ENCODE measurements at regions not wholly inside any gene's neighbourhood (a gene's known extent, or its start where the extent isn't known, plus 50 kb on each side); places are given as distances from the start of the nearest gene placed in this dataset.

DNA sequence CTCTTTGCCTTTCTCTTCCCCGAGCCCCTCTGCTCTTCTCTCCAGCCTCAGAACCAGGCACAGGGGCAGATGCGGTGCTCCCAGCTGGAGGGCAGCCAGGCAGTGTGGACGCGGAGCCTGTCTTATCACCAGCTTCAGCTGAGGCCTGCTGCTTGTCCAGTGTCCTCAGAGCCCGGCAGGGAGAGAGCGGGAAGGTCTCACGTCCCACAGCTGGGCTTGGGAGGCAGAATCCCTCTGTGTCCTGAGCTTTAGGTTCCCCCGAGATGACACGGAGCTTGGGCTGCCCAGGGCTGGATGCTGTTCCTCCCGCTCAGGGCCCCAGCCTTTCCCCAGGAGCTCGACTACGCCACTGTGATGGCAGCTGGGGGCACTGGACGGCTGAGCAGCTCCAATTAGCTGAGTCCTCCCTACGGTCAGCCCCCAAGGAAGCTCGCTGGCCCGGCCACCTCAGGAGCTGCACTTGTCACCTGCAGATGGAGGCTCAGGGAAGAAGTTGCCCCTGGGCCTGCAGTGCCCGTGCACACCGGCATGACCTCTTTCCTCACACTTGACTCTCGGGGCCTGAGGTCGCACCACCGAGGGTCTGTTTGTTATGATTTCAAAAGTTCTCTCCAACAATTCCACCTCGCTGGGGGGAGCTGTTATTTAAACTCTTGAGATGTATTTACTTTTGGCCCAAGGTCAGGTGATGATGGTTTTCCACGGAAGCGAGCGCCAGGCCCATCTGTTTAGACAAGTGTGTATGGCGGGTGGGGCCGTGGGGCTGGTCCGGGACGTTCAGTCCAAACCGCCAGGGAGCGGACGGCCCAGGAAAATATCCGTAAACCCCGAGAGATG lies 127.3 kb downstream of the SIK1 start:
- in situ Hi-C loops (cut with HindIII; ENCODE audit: low sequenced_read_pairs), result no loop called here
- no peak for DNase-seq (ENCODE audit: low read depth, low spot score)
- no peak overlapping the region for H3K4me3 ChIP-seq (ENCODE audit: low read depth, low read length)
- no peak for TF ChIP-seq CTCF (IDR thresholded peaks at IDR 0.05; ENCODE audit: low read depth, low read length)

DNA sequence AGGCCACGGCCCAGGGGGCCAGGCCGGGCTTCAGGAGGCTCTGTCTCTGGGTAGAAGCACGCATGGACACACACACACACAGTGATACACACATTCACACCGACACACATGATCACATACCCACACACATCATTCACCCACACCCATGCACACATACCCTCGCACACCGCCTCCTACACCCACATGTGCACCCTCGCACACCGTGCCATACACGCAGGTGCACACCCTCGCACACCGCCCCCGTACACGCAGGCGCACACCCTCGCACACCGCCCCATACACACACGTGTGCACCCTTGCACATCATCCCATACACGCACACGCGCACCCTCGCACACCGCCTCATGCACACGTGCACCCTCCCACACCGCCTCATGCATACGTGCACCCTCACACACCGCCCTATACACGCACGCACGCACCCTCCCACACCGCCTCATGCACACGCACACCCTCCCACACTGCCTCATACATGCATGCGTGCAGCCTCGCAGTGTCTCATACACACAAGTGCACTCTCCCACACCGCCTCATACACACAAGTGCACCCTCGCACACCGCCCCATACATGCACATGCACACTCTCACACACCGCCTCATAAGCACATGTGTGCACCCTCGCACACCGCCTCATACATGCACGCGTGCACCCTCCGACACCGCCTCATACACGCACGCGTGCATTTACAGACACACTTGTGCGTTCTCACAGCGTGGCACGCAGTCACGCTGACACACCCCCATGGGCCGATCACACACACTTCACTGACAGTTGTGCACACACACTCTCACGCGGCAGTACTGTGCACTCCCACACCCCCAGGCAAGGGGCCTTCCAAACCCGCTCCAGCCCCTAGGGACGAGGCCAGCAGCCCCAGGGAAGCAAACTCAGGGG lies 128.1 kb downstream of the SIK1 start:
- no peak overlapping the region for H3K4me3 ChIP-seq (ENCODE audit: low read depth, low read length)
- in situ Hi-C loops (cut with HindIII; ENCODE audit: low sequenced_read_pairs), result no loop called here
- no peak for DNase-seq (ENCODE audit: low read depth, low spot score)
- TF ChIP-seq CTCF (IDR thresholded peaks at IDR 0.05; ENCODE audit: low read depth, low read length), result no peak

- in situ Hi-C loops (cut with HindIII; ENCODE audit: low sequenced_read_pairs), result no loop called here
- no peak for TF ChIP-seq CTCF (IDR thresholded peaks at IDR 0.05; ENCODE audit: low read depth, low read length)
- H3K4me3 ChIP-seq (ENCODE audit: low read depth, low read length), result no peak overlapping the region
- no peak for DNase-seq (ENCODE audit: low read depth, low spot score)
Measured at GRCh38 chr21:43297989-43298388, 128.9 kb downstream of the SIK1 start.

- no peak for TF ChIP-seq CTCF (IDR thresholded peaks at IDR 0.05; ENCODE audit: low read depth, low read length)
- no peak for DNase-seq (ENCODE audit: low read depth, low spot score)
- in situ Hi-C loops (cut with HindIII; ENCODE audit: low sequenced_read_pairs), result no loop called here
- H3K4me3 ChIP-seq (ENCODE audit: low read depth, low read length), result no peak overlapping the region
Measured at GRCh38 chr21:43297391-43297981, 128.7 kb downstream of the CRYAA start.

DNA sequence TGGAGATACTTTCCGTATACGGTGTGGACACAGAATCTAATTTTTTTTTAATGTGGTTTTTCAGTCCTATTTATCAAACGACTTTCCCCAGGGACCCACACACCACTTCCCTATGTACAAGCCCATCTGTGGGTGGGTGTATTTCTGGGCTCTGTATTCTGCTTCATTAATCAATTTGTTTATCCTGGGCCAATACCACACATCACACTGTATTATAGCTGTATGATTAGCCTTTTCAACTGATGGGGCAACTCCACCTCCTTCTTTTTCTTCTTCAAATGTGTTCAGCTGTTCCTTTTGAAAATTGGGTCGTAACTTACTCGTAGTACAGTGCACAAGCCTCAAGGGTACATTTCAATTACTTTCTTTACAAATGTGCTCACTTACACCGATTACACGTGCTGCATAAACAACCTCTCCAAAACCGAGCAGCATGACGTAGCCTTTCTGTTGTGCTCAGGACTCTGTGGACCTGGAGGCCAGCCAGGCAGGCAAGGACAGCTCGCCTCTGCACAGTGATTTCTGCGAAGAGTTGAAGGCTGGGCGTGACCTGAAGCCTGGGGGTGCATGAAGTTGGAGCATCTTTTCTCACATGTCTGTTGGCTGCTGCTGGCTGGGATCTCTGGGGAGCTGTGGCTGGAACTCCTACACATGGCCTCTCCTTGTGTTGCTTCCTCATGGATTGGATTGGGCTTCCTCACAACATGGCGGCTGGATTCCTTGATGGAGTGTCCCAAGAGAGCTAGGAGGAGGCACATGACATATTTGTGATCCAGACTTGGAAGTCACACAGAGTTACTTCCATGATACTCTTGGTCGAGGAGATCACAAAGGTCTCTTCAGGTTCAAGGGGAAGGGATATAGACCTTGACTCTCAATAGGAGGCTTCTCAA lies 126.5 kb downstream of the CRYAA start:
- in situ Hi-C loops (cut with HindIII; ENCODE audit: low sequenced_read_pairs), result no loop called here
- no peak for TF ChIP-seq CTCF (IDR thresholded peaks at IDR 0.05; ENCODE audit: low read depth, low read length)
- H3K4me3 ChIP-seq (ENCODE audit: low read depth, low read length), result no peak overlapping the region
- DNase-seq (ENCODE audit: low read depth, low spot score), result no peak

Data from astrocyte of the spinal cord (primary cell).